Esophagus mucosa (tissue), 1 donor: ENCODE measurements at regions not wholly inside any gene's neighbourhood (a gene's known extent, or its start where the extent isn't known, plus 50 kb on each side); places are given as distances from the start of the nearest gene placed in this dataset.

Experiments
- ATAC-seq: fragments of 200-7000 bp; cut with Tn5 transposase; one replicate; pipeline ENCODE4 v1.9.1; 2020
- donor health status: DM: yes; HTN: yes; CAD: no.

DNA sequence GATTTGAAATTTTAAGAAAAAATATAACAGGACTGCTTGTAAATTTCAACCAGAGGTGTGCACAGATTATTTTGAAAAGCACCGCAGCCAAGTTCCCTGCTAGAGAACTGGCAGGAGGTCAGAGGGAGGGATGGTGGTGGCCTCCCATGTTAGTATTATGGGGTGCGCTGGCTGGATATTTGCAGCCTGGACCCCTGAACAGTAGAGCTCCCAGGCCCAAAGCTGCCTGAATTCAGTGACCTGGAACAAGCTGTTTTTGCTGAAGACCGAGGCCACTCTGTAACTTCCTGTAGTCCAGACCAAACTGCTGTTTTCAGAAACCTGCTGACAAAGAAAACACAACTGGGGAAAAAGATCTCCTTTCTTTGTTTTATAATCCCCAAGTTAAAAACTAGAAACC lies 314.3 kb downstream of the TNS1 start:
- ATAC-seq = no peak

DNA sequence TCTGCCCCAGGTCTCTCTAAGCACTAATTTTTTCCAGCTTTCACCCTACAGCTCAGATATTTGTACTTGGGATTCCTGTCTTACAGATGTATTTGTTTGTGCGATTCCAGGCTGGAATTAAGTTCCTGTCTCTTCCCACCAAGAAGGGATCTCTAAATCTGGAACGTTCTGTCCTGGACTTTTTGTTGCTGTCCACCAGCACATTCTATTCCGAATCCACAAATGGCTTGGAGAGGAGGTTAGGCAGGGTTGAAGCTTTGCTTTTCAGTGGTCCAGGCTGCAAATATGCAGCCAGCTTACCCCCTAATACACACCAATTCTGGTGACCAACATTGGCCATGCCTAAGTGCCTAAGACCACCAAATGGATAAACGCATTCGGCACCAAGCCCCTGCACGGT lies 315.0 kb downstream of the TNS1 start:
- ATAC-seq = no peak

DNA sequence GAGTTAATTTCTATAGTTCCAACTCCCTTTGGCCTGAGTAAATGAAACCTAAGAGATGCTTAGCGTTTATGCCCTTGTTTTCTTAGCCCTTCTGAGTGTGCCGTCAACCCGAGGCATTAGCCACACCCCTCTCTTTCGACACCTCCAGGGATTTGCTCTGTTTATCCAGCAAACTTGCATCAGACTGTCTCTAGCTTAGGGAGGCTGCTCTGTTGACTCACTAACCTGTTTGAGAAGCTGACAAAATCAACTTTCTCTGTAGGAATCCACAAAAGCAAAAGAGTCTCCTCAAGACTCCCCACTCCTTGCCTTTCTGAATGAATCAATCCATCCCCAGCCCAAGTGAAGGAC lies 317.6 kb downstream of the TNS1 start:
- ATAC-seq = peak; percentile 100

DNA sequence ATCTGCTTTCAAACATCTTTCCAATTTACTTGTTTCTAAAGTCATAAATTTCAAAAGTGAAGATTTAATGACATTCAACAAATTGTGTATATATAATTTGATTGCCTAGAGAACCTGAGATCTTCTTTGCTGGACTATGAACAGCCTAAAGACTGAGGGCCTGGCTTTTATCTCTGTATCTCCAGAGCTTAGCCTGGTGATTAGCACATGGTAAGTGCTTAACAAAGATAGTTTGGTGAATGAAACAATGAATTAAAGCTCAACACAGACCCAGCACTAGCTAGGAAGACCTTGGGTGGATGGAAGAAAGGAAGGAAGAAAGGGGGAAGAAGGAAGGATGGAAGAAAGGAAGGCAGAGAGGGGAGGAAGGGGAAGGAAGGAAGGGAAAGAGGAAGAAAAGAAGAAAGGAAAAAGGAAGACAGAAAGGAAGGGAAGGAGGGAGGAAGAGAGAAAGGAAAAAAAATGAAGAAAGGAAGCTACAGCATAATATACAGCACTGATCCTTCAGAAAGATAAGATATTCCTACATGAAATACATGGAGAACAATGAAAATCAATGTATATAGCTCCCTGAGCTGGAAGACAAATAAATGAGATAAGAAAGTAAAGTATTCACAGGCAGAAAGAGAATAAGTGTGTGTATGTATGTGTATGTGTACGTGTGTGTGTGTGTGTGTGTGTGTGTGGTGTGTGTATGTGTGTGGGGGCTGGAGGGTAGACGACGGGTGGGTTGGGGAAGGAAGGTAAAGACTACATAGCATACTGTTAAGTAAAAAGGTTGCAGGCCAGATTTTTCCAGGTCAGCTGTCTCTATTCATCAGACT lies 318.2 kb downstream of the TNS1 start:
- no peak for ATAC-seq

DNA sequence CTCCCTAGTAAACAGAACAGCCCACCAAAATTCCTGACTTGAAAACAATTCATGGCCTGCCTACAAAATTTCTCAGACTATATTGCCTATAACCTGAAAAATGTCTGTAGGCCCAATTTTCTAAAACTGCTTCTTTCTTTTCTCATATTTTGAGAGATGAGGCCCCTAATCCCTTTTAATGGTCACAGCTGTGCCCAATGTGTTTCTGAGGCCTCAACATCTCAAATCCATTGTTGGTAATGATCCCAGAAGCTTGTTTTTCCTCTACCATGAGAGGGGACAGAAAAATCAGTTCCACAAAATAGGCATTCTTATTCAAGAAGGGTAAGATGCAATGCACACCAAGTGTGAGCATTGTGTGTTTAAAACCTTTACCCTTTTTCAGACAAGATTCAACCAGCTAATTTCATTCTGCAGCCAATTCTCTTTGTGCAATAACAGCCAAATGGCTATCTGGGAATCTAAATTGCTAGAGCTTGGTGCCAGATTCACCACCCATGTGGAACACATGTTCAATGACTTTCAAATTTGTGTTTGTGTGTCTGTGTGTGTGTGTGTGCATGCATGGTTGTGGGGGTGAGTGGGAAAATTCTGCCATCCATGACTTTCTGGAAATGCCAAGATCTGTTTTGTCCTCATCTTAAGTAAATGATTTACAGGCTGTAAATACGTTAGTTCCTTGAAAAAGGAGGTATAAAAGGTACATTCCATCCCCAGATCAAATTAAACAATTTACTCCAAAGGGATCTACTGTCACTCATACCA lies 319.5 kb downstream of the TNS1 start:
- no peak for ATAC-seq

DNA sequence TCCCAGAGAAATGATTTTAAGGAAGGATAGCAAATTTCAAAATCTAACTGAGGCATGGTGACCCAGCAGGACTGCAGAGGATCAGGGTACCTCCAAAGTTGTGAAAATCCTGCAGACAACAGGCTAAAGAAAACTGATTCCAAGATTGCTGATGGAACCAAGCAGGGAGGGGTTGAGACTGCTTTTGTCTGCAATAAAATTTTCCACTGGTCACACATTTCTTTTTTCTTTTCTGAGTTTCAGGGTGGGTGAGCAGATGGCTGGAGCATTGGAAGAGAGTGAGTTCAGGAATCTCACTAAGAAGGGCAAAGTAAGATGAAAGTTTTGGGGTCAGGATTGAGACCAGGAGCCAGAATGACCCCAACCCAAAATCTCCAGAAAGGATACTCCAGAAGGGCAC lies 321.0 kb downstream of the TNS1 start:
- no peak for ATAC-seq

DNA sequence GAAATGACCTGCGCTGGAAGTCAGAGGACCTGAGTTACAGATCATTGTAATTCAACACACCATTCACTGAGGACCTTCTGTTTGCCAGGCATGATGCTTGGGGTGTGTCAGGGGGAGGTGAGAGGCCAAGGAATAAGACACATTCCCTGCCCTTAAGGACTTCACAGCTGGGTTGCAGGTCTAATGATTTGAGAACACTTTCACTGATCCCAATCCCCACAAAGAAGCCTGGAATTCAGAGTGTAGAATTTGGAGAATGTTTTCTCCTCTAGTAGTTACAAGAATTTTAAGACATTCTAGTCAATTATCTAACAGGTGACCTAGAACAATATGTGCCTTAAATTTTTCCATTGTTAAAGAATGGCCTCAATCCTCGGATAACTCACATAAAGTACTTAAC lies 322.4 kb downstream of the TNS1 start:
- ATAC-seq = no peak

DNA sequence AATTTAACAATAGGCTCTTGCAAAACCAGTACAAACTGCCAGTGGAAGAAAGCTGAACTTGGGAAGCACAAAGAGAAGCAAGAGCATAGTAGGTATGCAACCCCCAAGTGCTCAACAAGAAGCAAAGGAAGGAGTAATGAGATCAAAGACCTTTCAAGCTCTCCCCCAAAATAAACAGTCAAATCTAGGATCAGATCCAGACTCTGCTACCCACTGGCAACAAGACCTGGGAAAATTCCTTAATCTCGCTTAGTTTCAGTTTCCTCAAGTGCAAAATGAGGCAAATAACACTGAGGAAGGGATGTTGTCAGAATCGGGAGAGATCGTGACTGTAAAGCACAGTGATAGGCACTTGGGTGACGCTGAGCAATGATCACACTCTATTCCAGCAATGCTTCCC lies 329.2 kb downstream of the TNS1 start:
- ATAC-seq = no peak

DNA sequence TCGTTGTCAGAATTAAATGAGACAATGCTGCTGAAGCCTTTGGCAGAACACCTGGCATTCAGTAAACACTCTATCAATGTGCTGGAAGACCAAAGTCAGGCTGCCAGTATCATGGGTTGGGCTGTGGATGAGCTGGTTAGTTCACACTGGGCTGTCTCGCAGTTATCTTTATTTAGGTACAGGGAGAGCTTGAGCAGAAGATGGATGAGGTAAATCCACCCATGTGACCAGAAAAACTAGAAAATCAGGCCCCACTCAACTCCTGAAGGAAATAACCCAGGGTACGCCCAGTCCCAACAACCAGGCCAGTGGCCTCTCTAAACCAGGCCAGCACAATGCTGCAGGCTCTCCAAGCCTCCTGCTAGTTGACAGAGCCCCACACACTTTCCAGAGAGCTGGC lies 330.3 kb downstream of the TNS1 start:
- ATAC-seq = peak; percentile 99

DNA sequence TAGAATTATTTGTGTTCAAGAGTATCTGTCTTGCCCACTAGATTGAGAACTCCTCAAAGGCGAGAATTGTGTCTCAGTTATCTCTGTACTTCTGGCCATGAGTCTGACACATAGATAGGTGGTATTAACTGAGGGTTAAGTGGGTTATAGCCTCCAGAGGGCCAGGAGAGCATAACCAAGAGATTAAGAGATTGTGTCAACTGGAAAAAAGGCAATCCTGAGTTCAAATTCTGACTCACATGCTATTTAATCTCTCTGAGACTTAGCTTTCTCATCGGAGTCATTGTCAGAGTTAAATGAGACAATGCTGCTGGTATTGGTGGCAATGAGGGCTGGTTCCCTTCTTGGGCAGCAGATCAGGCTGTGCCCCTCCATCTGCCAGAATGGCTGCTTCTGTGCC lies 330.9 kb downstream of the TNS1 start:
- peak; percentile 63 for ATAC-seq

DNA sequence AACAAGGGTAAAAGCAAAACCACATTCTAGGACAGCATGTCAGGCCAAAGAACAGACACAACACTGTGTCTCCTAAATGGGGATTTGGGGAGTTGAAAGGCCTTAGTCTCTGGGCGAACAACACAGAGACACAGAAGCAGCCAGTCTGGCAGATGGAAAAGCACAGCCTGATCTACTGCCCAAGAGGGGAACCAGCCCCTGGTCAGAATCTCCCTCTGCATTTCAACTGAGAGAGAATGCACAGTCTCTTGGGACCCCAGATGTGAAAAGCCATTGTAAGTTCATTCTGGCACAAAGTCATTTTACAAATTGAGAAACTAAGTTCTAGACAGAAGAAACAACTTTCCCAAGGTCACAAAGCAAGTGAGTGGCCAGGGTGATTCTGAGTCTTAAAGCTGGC lies 331.7 kb downstream of the TNS1 start:
- ATAC-seq = no peak

DNA sequence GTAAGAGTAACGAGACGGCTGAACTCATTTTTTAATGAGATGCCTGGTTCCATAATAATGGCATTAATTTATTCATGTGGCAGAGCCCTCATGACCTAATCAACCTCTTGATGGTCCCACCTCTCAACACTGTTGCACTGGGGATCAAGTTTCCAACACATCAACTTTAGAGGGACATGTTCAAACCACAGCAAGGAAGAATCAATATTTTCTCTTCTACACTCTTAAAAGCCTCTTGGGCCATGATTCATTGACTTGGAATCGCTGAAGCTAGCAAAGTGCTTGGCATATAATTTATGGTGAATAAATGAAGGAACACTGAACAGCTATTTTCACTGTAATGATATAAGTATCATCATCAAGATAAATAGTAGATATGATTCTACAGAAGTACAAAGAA lies 333.0 kb downstream of the TNS1 start:
- ATAC-seq = no peak

DNA sequence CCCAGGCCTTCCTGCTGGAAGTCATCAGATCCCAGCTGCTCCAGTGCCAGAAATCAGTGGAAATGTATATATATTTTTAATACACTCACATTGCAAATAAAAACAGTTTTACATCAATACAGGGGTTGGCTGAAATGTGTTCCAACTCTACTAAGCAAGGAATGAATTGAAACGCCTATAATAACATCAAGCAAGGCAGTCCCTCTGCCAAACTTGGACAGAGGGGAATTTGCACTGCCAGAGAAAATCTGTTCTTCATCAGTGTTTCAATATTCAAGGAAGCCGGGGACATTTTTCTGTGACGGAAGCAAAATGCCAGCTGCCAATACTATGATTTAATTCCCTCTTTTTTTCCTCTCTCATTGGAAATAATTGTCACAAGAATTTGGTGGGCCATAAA lies 335.3 kb downstream of the TNS1 start:
- ATAC-seq = no peak

DNA sequence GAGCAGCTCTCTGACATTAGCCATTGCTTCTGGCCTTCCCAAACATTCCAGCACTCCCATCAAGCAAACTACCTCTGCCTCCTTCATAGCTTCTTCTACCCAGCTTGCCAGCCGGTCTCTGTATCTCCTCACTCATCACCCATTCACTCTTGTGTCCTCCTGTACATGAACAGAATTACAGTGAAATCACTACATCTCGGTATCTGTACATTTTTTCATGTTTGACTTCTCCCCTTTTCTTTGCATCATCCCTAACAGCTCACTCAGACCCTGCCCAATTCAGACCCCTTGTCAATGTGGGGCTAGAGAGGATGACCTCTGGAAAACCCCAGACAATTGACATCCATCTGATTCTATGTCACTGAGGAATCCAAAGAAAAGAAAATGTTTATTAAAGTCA lies 335.8 kb downstream of the TNS1 start:
- ATAC-seq = no peak

DNA sequence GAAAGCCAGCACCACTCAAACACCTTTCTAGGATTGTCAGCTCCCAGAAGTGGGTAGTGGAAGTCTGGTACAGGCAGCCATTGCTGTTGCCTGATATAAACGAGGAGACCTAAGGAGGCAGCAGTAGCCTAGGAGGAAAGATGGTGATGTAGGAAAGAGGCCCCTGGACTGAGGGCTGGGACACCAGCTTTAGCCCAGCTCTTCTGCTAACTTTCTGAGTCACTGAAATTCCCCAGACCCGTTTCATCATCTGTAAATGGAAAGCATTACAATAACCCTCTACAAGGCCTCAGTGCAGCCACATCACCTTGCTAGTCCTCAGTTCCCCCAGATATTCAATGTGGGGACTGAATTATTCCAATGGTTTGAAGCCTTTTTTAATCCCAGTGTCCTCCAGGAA lies 336.5 kb downstream of the TNS1 start:
- ATAC-seq = no peak

DNA sequence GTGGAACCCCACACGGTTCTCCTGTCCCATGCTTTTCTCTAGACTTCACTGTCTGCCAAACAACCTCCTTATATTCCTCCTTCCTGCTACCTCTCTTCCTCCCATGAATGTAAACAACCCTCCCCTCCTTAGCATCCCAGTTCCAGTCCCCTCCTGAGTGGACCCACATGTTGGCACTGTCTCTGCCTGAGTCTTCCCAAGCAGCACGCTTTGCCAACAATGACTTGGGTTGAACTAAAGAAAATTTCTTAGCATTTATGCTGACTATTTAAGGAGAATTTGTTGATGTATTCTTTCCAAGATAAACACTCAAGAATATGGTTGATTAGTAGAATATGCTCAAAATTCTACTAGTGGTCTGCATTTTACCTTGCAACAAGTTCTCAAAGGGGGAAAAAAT lies 338.0 kb downstream of the TNS1 start:
- ATAC-seq = no peak

DNA sequence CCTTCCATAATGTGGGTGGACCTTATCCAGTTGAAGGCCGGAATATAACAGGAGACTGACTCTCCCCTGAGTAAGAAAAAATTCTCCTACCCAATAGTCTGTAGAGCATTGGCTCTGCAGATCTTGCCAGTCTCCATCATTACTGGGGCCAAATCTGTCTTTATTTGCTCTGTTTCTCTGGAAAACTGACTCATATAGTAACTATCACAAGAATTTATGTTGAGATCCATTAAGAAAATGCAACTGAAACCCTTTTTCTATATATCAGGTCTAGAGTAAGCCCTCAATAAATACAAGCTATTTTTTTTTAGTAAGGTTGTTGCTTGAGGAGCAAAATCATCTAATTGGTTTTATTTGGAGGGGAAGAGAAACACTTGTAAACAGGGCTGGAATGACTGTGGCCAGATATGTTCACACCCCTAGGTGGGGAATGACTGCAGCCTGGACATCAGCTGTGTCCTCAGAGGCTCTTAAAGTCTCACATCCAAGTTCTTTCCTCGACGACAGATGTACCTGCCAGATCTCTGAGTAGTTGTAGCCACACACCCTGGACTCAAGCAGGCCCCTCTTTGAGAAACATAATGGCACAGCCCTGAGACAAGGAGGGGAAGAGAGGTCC lies 339.7 kb downstream of the TNS1 start:
- ATAC-seq = no peak

DNA sequence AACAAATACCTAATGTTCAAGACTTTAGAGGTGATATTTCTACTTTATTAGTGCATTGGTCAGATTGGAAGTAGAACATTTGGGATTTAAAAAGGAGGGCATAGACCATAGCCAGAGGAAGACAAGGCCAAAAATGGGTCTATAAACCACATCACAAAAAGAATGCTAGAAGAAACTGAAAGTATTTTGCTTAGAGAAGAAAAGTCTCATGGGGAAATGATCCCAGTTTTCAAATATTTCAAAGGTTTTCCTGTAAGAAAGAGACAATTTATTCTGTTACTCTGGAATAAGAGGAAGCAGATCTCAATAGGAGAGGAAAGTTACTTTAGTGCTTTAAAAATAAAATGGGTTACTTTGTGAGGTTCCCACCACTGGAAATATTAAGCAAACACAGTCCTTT lies 341.4 kb downstream of the TNS1 start:
- no peak for ATAC-seq

DNA sequence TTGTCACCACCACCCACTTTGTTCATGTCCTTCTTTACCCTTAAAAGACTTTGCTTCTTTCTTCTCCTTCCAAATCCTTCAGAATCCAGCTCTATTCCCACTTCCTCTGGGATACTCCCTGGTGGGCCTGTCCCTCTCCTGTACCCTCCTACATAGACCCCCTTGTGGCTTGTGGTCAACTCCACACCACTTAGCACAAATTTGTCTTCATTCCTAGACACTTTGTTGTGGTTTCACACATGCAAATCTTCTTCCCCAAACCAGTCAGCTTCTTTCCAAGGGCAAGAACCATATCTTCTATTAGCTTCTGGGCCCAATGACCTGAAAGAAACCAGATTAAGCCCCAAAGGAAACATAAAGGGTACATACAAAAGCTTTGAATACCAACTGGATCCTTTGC lies 342.4 kb downstream of the TNS1 start:
- no peak for ATAC-seq

DNA sequence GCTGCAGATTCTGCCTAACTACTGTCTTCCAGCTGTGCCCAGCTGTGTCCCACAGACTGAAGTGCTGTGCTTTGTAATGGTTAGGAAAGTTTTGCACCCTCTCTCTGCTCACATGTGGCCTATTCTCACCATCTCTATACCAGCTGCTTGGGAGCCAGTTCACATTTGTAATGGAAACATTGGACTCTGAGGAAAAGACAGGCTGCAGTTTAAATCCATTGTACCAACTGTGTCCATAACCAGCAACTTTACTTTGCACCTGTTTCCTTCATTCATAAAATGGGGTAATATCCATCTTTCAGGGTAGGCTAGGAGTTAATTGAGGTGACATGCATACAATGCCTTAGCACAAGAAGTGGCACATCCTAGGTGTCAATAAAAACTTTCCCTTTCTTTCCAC lies 344.0 kb downstream of the TNS1 start:
- ATAC-seq = no peak

DNA sequence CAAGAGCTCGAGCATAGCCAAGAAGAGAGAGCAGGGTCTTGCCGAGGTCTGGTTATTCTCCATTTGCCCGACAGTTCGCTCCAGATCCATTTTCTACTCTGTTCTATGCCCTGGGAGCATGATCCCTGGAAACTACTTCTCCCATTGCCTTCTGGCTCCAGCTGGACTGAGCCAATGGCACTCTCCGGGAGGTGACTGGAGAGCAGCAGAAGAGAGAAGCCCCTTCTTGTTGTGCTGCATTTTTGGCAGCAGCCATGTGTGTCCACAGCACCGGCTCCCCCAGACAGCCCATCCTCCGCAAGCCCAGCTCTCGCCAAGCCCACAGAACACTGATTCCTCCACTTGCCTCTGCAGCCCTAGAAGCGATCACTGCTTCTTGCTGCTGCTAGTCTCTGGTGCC lies 345.5 kb downstream of the TNS1 start:
- ATAC-seq = no peak

DNA sequence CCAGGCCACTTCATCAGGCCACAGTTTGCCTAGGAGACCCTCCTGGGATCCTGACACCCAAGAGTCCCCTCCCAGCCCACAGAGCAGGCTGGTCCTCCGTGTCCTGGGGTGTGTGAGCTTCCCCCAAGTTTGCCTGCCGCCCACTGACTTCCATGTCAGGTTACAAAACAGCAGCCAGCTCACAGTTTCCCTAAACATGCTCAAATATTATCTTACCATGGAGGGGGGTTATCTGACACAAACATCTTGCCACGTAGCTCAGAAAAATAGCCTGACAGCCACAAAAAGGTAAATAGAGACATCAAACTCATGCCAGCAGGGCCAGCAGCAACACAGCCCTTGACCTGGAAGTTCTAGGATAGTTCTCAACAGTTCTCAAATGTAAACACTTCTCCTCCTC lies 346.5 kb downstream of the TNS1 start:
- ATAC-seq = no peak

DNA sequence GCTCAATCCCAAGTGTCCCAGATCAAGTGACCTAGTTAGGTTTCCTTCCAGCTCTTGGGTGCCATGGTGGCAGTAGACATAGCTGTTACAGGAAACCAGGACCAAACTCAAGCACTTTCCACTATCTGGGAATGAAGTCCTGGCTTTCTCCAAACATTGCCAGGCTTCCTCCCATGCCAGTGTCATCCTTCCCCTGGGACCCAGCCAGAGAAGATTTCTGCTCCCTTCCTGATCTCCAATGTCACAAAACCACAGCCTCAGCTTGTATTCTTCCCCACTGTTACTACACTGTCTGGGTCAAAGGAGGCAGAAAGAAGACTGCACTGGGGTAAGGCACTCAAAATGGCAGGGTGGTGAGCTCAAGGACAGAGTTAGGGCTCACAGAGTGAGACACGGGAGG lies 347.1 kb downstream of the TNS1 start:
- ATAC-seq = no peak

DNA sequence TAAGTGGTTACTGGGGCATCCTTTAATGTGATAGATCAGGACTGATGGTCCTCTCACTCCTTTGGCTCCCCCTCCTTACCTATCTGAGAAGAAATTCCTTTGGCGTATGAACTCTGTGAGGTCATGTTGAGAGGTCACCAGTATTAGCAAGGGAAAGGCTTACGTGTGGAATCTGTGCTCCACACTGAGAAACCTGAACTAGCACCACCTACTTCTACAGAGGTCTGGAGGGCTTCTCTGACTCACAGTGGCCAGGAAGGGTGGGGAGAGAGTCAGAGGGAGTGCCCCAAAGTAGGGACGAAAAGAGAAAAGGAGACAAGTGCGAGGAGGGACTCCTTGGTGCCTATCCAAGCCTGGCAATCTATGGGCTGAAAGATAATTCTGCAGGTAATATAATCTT lies 348.6 kb downstream of the TNS1 start:
- peak; percentile 18 for ATAC-seq
